ENCODE measurements at regions not wholly inside any gene's neighbourhood (a gene's known extent, or its start where the extent isn't known, plus 50 kb on each side); places are given as distances from the start of the nearest gene placed in this dataset.

DNA sequence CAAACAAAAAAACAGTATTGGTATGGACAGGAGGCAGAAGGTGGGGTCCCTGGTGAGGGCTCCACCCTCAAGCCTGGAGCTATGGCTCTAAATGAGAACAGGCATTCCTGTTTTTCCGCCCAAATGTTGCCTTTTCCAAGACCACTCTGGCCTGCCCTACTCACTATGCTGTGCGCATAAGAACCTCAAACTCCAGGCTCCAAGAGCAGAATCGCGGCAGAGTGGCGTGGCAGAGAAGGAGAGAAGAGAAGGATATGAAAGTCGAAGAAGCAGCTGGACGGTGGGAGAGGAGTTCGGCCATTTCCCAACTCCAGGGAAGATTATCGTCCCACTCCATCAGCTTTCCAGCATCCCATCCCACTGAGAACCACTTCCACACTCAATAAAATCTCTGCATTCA lies 207.8 kb downstream of the FAT4 start:
- Histone ChIP-seq H3K9ac (replicated peaks; ENCODE audit: extremely low read depth, insufficient read depth, low read length) (no peak overlapping the region), H3K27ac (ENCODE audit: insufficient read depth, low read depth, low read length) (no peak overlapping the region), H3K4me2 (ENCODE audit: insufficient read depth, low read length) (no peak overlapping the region), H3K9me3 (replicated peaks; ENCODE audit: control insufficient read depth, insufficient read depth, low read length) (no peaks in the 10 kb centered on the region), H3K9me1 (replicated peaks; ENCODE audit: control insufficient read depth, extremely low read depth, insufficient read depth, low read length) (no peaks in the 10 kb centered on the region), H2AFZ (ENCODE audit: low read depth, low read length) (no peak overlapping the region), H3K27me3 (ENCODE audit: control insufficient read depth in 2 of 2, insufficient read depth in 2 of 2, low read length in 2 of 2) (no peaks in the 10 kb centered on the region), H4K20me1 (replicated peaks; ENCODE audit: control insufficient read depth, extremely low read depth, insufficient read depth, low read length) (no peaks in the 10 kb centered on the region), H3K36me3 (ENCODE audit: control insufficient read depth in 2 of 2, extremely low read depth in 1 of 2, insufficient read depth in 2 of 2, low read length in 2 of 2) (no peaks in the 10 kb centered on the region), H3K4me3 (replicated peaks in 1 of 3; ENCODE audit: insufficient read depth in 1 of 3, low read depth in 1 of 3, low read length in 3 of 3) (no peak overlapping the region), H3K4me1 (ENCODE audit: control insufficient read depth, extremely low read depth, insufficient read depth, low read length) (peaks cover 22% of the 10 kb centered on the region), H3K79me2 (ENCODE audit: control insufficient read depth, insufficient read depth, low read length) (no peaks in the 10 kb centered on the region)
- dilution Hi-C loops (cut with MboI; ENCODE audit: extremely low pct_ligation_motif_present, low sequenced_read_pairs) (no loop called here), intact Hi-C loops (cut with micrococcal nuclease) (no loop called here)
- ChIA-PET POLR2A (no interaction called here), CTCF (no interaction called here)
- no TSS peak for BruUV-seq (replicated peaks)
- FAIRE-seq (no peak), DNase-seq (ENCODE audit: low read depth, low spot score) (no peak)
- no peak for TF ChIP-seq MAX (IDR thresholded peaks at IDR 0.05; ENCODE audit: insufficient read depth, insufficient read length)
- TF ChIP-seq POLR2AphosphoS5 (IDR thresholded peaks at IDR 0.05; ENCODE audit: insufficient read depth, low read depth, low read length), result no peak
- no peak for TF ChIP-seq EZH2 (IDR thresholded peaks at IDR 0.05; ENCODE audit: borderline replicate concordance, low read depth, low read length, severe bottlenecking)
- no peak for TF ChIP-seq GATA2 (IDR thresholded peaks at IDR 0.05; ENCODE audit: insufficient read depth, insufficient read length, low read depth, low read length)
- TF ChIP-seq JUN (IDR thresholded peaks at IDR 0.05; ENCODE audit: borderline replicate concordance, insufficient read depth, insufficient read length, low read depth), result no peak
- TF ChIP-seq FOS (IDR thresholded peaks at IDR 0.05; ENCODE audit: borderline replicate concordance, insufficient read depth, low read length), result no peak
- TF ChIP-seq, protein P1, sequence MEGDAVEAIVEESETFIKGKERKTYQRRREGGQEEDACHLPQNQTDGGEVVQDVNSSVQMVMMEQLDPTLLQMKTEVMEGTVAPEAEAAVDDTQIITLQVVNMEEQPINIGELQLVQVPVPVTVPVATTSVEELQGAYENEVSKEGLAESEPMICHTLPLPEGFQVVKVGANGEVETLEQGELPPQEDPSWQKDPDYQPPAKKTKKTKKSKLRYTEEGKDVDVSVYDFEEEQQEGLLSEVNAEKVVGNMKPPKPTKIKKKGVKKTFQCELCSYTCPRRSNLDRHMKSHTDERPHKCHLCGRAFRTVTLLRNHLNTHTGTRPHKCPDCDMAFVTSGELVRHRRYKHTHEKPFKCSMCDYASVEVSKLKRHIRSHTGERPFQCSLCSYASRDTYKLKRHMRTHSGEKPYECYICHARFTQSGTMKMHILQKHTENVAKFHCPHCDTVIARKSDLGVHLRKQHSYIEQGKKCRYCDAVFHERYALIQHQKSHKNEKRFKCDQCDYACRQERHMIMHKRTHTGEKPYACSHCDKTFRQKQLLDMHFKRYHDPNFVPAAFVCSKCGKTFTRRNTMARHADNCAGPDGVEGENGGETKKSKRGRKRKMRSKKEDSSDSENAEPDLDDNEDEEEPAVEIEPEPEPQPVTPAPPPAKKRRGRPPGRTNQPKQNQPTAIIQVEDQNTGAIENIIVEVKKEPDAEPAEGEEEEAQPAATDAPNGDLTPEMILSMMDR (IDR thresholded peaks at IDR 0.05; ENCODE audit: extremely low read depth in 1 of 2, insufficient read depth in 1 of 2, low read depth in 1 of 2, low read length in 2 of 2), result no peak
- TF ChIP-seq POLR2A (IDR thresholded peaks at IDR 0.05; ENCODE audit: low read depth, low read length), result no peak
- TF ChIP-seq MYC (IDR thresholded peaks at IDR 0.05; ENCODE audit: low read depth, low read length), result no peak
